SU-DHL-6 (cell line): ENCODE measurements at regions not wholly inside any gene's neighbourhood (a gene's known extent, or its start where the extent isn't known, plus 50 kb on each side); places are given as distances from the start of the nearest gene placed in this dataset.

Experiments
- H2AFZ ChIP-seq: fragments of 200-600 bp; sonication (generic); 2 replicates; pipeline ENCODE4 v1.6.1; 2014; ENCODE audit warnings: low read depth, mild to moderate bottlenecking, moderate library complexity, mixed read lengths, antibody characterized with exemption, low read length; ENCODE audit not compliant: severe bottlenecking
- H3F3A ChIP-seq: fragments of 200-600 bp; shearing (Covaris generic); 2 replicates; pipeline ENCODE4 v1.6.0; 2016; ENCODE audit warnings: antibody characterized with exemption, mild to moderate bottlenecking; ENCODE audit not compliant: insufficient read depth
- H3K27ac ChIP-seq: fragments of 200-600 bp; sonication (generic); 2 replicates; pipeline ENCODE4 v1.5.1; 2016; ENCODE audit warnings: low read depth, mild to moderate bottlenecking, low read length, moderate library complexity, mixed read lengths
- H3K27me3 ChIP-seq: fragments of 200-600 bp; sonication (generic), shearing (Covaris generic); 2 replicates; pipeline ENCODE4 v1.6.0; 2014; ENCODE audit warnings: mild to moderate bottlenecking, low read length
- H3K36me3 ChIP-seq: fragments of 200-600 bp; sonication (generic); 2 replicates; pipeline ENCODE4 v1.6.1; 2014; ENCODE audit warnings: mild to moderate bottlenecking, low read length, mixed read lengths
- H3K4me2 ChIP-seq: fragments of 300-600, 200-600 bp; shearing (Covaris generic), sonication (generic); 2 replicates; pipeline ENCODE4 v1.6.0; 2014; ENCODE audit warnings: low read length, low read depth, mild to moderate bottlenecking; ENCODE audit not compliant: poor library complexity, severe bottlenecking
- H3K4me3 ChIP-seq: fragments of 200-600 bp; sonication (generic); 2 replicates; pipeline ENCODE4 v1.5.1; 2014; ENCODE audit warnings: antibody characterized with exemption, low read length, mild to moderate bottlenecking, mixed read lengths; ENCODE audit not compliant: insufficient read depth, poor library complexity, severe bottlenecking
- H3K79me2 ChIP-seq: fragments of 200-600 bp; sonication (generic); 2 replicates; pipeline ENCODE4 v1.6.1; 2014; ENCODE audit warnings: mild to moderate bottlenecking, low read length, moderate library complexity; ENCODE audit not compliant: insufficient read depth
- H3K9ac ChIP-seq: fragments of 200-600 bp; sonication (generic); 2 replicates; pipeline ENCODE4 v1.7.0; 2014; ENCODE audit warnings: mild to moderate bottlenecking, low read length
- H3K9me2 ChIP-seq: fragments of 200-600 bp; sonication (generic); replicated peaks from 2 replicates; pipeline ENCODE4 v1.6.1; 2014; ENCODE audit warnings: low read length; ENCODE audit not compliant: insufficient read depth
- H3K9me3 ChIP-seq: fragments of 200-600 bp; sonication (generic); 2 replicates; pipeline ENCODE4 v1.6.1; 2014; ENCODE audit warnings: low read length, mixed read lengths; ENCODE audit not compliant: insufficient read depth
- H4K20me1 ChIP-seq: fragments of 200-600 bp; sonication (generic); 2 replicates; pipeline ENCODE4 v1.6.1; 2014; ENCODE audit warnings: low read depth, mild to moderate bottlenecking, antibody characterized with exemption, low read length, moderate library complexity, mixed read lengths
- CTCF ChIP-seq: fragments of 200-600 bp; sonication (generic); IDR thresholded peaks from one replicate; pipeline ENCODE4 v1.5.1; 2017; ENCODE audit warnings: antibody characterized with exemption, mild to moderate bottlenecking, low read length, moderate library complexity; ENCODE audit not compliant: insufficient read depth, poor library complexity, severe bottlenecking
- EZH2phosphoT487 ChIP-seq: fragments of 200-600 bp; sonication (generic), shearing (Covaris generic); conservative IDR thresholded peaks from 2 replicates; pipeline ENCODE4 v1.6.1; 2018; ENCODE audit warnings: mild to moderate bottlenecking, antibody characterized with exemption, low read length, moderate library complexity, mixed read lengths

DNA sequence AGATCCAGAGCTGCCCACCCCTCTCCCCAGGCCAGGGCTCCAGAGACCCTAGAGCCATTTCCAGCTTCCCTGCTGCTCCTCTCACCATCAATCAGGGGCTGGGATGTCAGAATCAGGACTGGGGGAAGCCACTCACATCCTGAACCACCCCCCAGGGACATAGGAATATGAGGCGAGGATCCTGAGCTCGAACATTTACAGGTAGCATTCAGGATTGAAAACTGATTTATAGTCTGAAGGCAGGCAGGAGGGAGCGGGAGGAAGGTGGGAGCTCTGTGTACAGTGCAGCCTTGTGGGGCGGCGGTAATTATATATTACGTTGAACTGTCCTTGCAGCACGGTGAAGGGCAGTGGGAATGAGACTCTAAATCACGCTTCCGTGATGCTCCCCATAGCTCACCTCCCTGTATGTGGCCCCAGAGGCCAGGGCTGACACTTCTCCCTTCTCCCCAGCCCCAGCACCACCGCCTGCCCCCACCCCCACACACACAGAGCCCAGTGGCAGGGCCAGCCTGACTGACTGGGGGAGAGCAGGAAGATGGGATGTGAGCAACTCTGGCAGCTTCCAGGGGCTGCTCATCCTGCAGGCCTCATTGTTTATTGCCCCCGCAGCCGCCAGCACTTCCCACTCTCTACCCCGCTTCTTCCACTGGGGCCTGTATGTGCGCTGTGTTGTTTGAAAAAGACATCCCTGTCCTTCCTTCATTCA is 76.0 kb upstream of the HSPA9 start:
- no peaks in the 10 kb centered on the region for H4K20me1 ChIP-seq
- H3K9me3 ChIP-seq = no peaks in the 10 kb centered on the region
- no peak overlapping the region for H3K27ac ChIP-seq
- H3K36me3 ChIP-seq = no peaks in the 10 kb centered on the region
- H2AFZ ChIP-seq = no peak overlapping the region
- H3K9ac ChIP-seq = no peak overlapping the region
- no peak for TF ChIP-seq EZH2phosphoT487
- TF ChIP-seq CTCF = no peak
- no peaks in the 10 kb centered on the region for H3K9me2 ChIP-seq
- no peaks in the 10 kb centered on the region for H3F3A ChIP-seq
- no peak overlapping the region for H3K4me3 ChIP-seq
- H3K27me3 ChIP-seq = no peaks in the 10 kb centered on the region
- H3K79me2 ChIP-seq = no peaks in the 10 kb centered on the region
- H3K4me2 ChIP-seq = no peak overlapping the region

- Histone ChIP-seq H3F3A (no peaks in the 10 kb centered on the region), H3K4me3 (no peak overlapping the region), H3K79me2 (no peaks in the 10 kb centered on the region), H3K27ac (no peak overlapping the region), H3K27me3 (no peaks in the 10 kb centered on the region), H3K4me2 (no peak overlapping the region), H2AFZ (no peak overlapping the region), H3K9ac (no peak overlapping the region), H3K9me2 (no peaks in the 10 kb centered on the region), H3K36me3 (no peaks in the 10 kb centered on the region), H4K20me1 (no peaks in the 10 kb centered on the region), H3K9me3 (no peaks in the 10 kb centered on the region)
- TF ChIP-seq EZH2phosphoT487 (no peak), CTCF (no peak)
Observed at GRCh38 chr5:138650196-138650595, 75.0 kb upstream of the HSPA9 start.

DNA sequence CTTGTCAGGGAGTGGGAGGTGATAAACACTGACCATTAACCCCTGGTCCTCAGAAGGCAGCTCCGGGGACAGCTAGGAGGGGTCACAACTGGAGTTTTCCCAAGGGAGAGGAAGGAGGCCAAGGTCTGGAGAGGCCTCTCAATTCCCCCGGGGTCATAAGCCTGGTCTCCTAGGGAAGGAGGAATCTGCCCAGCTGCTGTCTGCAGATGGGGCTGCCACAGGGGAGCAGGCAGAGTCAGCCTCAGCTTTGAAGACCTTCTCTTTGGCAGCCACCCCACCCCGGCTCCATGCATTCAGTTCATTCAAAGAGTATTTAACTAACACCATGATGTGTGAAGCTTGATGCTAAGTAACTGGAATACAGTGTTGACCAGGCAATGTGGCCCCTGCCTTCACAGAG is 74.6 kb upstream of the HSPA9 start:
- H3K27ac ChIP-seq = no peak overlapping the region
- no peak overlapping the region for H3K4me2 ChIP-seq
- no peak overlapping the region for H2AFZ ChIP-seq
- H3K27me3 ChIP-seq = no peaks in the 10 kb centered on the region
- H4K20me1 ChIP-seq = no peaks in the 10 kb centered on the region
- no peaks in the 10 kb centered on the region for H3K36me3 ChIP-seq
- no peaks in the 10 kb centered on the region for H3K9me3 ChIP-seq
- H3F3A ChIP-seq = no peaks in the 10 kb centered on the region
- H3K9me2 ChIP-seq = no peaks in the 10 kb centered on the region
- TF ChIP-seq CTCF = no peak
- TF ChIP-seq EZH2phosphoT487 = no peak
- no peak overlapping the region for H3K9ac ChIP-seq
- H3K4me3 ChIP-seq = no peak overlapping the region
- H3K79me2 ChIP-seq = no peaks in the 10 kb centered on the region
